AG08395 (cell line): ENCODE measurements at regions not wholly inside any gene's neighbourhood (a gene's known extent, or its start where the extent isn't known, plus 50 kb on each side); places are given as distances from the start of the nearest gene placed in this dataset.
"Not testable (repeated sequence)": the region's sequence is repeated elsewhere in the genome, so short reads cannot be mapped to it uniquely, and the experiment has no call there.

Experiments used
- DNase-seq: peaks from one replicate; pipeline ENCODE4 v3.0.0; 2012; ENCODE audit warnings: mixed read lengths, low spot score

GRCh38 chr3:51588724-51589123 lies 50.2 kb downstream of the RAD54L2 start:
- no peak for DNase-seq

DNA sequence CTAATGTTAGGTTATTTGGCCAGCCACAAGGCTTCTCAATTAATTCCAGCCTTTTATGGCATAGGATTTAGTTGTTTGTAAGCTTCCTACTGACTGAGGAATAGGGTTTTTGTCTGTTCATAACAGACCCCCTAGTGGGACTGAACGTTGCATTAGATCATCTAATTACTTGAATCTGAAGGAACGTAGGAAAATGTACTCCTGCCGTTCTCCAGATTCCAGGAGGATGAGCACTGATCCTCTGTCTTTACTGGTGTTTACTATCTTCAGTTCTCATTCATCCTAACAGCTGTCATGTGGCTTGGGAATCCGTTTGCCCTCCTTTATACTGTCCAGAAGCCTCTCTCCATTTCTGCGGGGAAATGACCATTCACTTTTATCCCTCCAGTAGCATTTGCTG lies 52.7 kb downstream of the RAD54L2 start:
- no peak for DNase-seq

DNA sequence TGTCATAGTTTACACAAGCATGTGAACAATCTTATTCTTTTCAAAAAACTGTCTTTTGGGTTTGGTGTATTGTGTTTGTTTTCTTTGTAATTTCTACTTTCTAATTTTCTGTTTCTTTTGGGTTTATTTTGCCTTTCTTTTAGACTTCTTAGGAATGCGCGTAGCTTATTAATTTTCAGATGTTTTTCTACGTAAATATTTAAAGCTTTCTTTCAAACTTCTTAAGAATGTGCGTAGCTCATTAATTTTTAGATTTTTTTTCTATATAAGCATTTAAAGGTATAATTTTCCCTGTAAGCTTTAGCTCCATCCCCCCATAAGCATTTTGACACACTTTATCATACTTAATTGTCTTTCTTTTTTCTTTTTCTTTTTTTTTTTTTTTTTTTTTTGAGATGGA lies 55.2 kb downstream of the RAD54L2 start:
- DNase-seq = no peak

DNA sequence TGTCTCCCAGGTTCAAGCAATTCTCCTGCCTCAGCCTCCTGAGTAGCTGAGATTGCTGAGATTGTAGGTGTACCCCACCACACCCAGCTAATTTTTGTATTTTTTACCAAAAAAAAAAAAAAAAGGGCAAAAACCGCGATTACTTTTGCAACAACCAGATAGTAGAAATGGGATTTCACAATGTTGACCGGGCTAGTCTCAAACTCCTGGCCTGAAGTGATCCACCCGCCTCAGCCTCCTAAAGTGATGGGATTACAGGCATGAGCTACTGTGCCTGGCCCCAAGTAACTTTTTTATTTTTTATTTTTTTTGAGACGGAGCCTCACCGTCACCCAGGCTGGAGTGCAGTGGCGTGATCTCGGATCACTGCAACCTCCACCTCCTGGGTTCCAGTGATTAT lies 61.1 kb downstream of the RAD54L2 start:
- not testable (repeated sequence) for DNase-seq

- DNase-seq = no peak
Observed at GRCh38 chr3:51604212-51604611, 65.7 kb downstream of the RAD54L2 start.

DNA sequence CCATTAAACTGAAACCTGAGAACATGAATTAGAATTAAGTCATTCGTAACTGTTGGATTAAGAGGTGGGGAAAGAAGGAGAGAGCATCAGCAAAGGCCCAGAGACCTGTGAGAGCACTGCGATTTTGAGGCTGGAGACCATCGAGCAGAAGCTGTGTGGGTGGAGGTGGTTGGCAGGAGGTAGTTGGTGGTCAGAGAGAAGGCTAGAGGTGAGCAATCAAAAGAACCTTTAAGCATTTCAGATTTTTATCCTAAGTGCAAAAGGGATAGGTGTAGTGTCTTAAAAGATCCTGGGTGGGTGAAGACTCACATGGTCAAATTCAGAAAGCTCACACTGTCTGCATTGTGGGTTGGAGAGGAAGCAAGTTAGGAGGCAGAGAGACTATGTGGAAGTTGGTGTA lies 65.1 kb upstream of the TEX264 start:
- no peak for DNase-seq

- DNase-seq = not testable (repeated sequence)
Observed at GRCh38 chr3:51606871-51607270, 64.2 kb upstream of the TEX264 start.

- not testable (repeated sequence) for DNase-seq
Observed at GRCh38 chr3:51607591-51608325, 63.3 kb upstream of the TEX264 start.

GRCh38 chr3:51610708-51611107 lies 60.3 kb upstream of the TEX264 start:
- no peak for DNase-seq

- no peak for DNase-seq
Observed at GRCh38 chr3:51617597-51617996, 53.5 kb upstream of the TEX264 start.

GRCh38 chr3:51618038-51618437 lies 53.0 kb upstream of the TEX264 start:
- not testable (repeated sequence) for DNase-seq

GRCh38 chr3:51618496-51618895 lies 52.6 kb upstream of the TEX264 start:
- no peak for DNase-seq

DNA sequence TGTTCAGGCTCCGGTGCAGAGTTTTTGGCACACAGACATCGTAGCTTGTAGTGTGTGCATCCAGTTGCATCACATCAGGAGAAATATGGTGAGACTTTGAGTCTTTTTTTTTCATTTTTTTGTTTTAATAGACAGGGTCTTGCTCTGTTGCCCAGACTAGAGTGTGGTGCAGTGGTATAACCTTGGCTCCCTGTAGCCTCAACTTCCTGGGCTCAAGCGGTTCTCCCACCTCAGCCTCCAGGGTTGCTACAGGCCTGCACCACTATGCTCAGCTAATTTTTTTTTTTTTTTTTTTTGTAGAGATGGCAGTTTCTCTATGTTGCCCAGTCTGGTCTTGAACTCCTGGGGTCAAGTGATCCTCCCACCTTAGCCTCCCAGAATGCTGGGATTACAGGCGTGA lies 51.1 kb upstream of the TEX264 start:
- DNase-seq = no peak

DNA sequence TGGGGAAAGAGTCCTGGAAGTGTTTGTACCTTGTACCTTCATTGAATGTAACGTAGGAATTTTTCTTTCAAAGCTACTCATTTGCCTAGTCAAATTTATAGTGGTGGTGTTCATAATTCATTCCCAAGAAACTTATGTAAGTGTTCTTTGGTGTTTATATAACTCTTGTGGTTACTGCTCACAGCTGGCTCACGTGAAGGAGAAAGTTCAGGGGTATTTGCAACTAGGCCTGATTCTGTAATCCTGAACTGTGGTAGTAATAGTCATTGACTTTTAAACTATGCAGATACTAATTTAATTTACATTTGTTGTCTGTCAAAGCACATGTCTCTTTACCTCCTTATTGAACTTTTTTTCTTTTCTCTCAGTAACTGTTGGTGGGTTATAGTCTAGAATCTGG lies 50.5 kb upstream of the TEX264 start:
- DNase-seq = peak; percentile 30

DNA sequence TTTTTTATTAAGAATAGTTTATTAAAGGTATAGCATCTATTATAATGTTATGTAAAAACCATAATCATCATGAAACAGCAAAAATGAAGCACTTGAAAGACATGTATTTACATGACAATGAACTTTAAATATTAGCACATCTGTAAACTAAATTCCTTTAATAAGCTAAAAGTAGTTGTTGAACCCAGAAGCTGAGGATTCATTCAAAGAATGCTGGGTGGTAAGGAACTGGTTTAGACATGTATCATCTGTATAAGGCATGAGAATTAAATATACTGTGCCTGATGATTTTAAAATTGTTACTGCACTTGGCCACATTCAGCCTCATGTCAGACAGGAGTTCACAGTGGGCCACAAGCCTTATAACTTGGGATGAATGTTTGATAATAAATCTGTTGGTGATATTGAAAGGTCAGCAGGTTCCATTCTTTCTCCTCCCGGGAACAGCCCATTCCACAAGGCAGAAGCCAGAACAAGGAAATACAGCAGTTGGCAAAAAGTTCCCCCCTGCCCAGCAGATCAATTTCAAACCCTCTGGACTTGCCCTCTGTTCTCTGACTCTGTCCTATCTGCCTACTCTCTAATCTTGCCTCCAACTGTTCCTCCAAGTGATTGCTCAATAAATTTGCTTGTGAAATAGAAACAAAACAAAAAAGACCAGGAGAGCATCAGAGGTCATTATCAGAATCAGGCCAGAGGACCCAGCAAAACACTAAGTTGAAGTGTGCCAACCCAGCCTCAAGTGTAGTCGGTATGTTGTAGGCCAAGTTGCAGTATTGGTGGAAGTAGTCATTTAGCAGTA lies 49.8 kb upstream of the TEX264 start:
- peak; percentile 14 for DNase-seq
